GM12878 (cell line): ENCODE measurements at regions not wholly inside any gene's neighbourhood (a gene's known extent, or its start where the extent isn't known, plus 50 kb on each side); places are given as distances from the start of the nearest gene placed in this dataset.

ENCODE experiments used
- ATAC-seq: fragments of 200-7000 bp; cut with Tn5 transposase; 3 replicates; pipeline ENCODE4 v1.9.1; 2020; ENCODE audit warnings: mild to moderate bottlenecking, moderate library complexity
- BruUV-seq: library from RNA; stranded (reverse); fragments of 400-500 nt; replicated peaks from 2 replicates; lab custom pipeline; 2021; lab: Mats Ljungman, UMichigan
- CTCF ChIA-PET: fragments of 300-600 bp; sonication (Branson Sonifier 250); formaldehyde crosslinking; extraction: SDS; loops from one replicate; lab custom pipeline; 2021; ENCODE audit warnings: inconsistent platforms; lab: Yijun Ruan, JAX
- POLR2A ChIA-PET: fragments of 350-600 bp; formaldehyde crosslinking; extraction: SDS; loops from one replicate; lab custom pipeline; 2021; ENCODE audit warnings: inconsistent platforms; lab: Charles Lee
- RAD21 ChIA-PET: fragments of 300-600 bp; sonication (Branson Sonifier 250); formaldehyde crosslinking; loops from one replicate; lab custom pipeline; 2023; ENCODE audit warnings: antibody characterized with exemption; ENCODE audit not compliant: unreplicated experiment; lab: Charles Lee
- SMC1A ChIA-PET: fragments of 300-600 bp; sonication (Branson Sonifier 250); formaldehyde crosslinking; loops from one replicate; lab custom pipeline; 2023; ENCODE audit not compliant: unreplicated experiment, uncharacterized antibody; lab: Charles Lee
- DNase-seq: peaks from one replicate; pipeline ENCODE4 v3.0.0-alpha.2; 2011; ENCODE audit warnings: low read depth, low spot score
- FAIRE-seq: peaks from 3 replicates; lab custom pipeline; 2011; peaks lifted over from hg19 to GRCh38; lab: Jason Lieb, UNC
- H2AFZ ChIP-seq: 2 replicates; pipeline ENCODE4 v1.6.0; 2011; ENCODE audit warnings: low read depth, low read length, control low read depth; ENCODE audit not compliant: control insufficient read depth
- H3K27ac ChIP-seq: 2 replicates; pipeline ENCODE4 v1.5.1; 2011; ENCODE audit warnings: control low read depth; ENCODE audit not compliant: control insufficient read depth, insufficient read depth
- H3K27me3 ChIP-seq, 2 experiments: replicated peaks in 1 of 2; 2 replicates each; pipeline versions ENCODE4 v1.6.0 to v1.6.1; 2011; ENCODE audit warnings: low read length in 1 of 2; ENCODE audit not compliant: control insufficient read depth in 2 of 2, insufficient read depth in 2 of 2
- H3K36me3 ChIP-seq, 2 experiments: 2 replicates each; pipeline ENCODE4 v1.5.1; 2011; ENCODE audit warnings: low read length in 1 of 2; ENCODE audit not compliant: control insufficient read depth in 2 of 2, insufficient read depth in 2 of 2
- H3K4me1 ChIP-seq: 2 replicates; pipeline ENCODE4 v1.6.1; 2011; ENCODE audit warnings: mild to moderate bottlenecking, low read length, moderate library complexity, mixed read lengths; ENCODE audit not compliant: control insufficient read depth, insufficient read depth
- H3K4me2 ChIP-seq: 2 replicates; pipeline ENCODE4 v1.6.0; 2011; ENCODE audit warnings: control low read depth; ENCODE audit not compliant: control insufficient read depth, insufficient read depth
- H3K4me3 ChIP-seq: fragments of 200-600 bp; sonication (generic); 2 replicates; pipeline ENCODE4 v1.5.1; 2016
- H3K79me2 ChIP-seq: 2 replicates; pipeline ENCODE4 v1.6.0; 2011; ENCODE audit warnings: low read length; ENCODE audit not compliant: control insufficient read depth, insufficient read depth
- H3K9ac ChIP-seq: 2 replicates; pipeline ENCODE4 v1.8.0; 2011; ENCODE audit warnings: low read length, control low read depth, mixed read lengths; ENCODE audit not compliant: control insufficient read depth, insufficient read depth
- H3K9me3 ChIP-seq: replicated peaks from 3 replicates; pipeline ENCODE4 v1.5.1; 2011; ENCODE audit warnings: mild to moderate bottlenecking, low read length; ENCODE audit not compliant: control insufficient read depth, insufficient read depth
- H4K20me1 ChIP-seq: 2 replicates; pipeline ENCODE4 v1.6.0; 2011; ENCODE audit not compliant: control insufficient read depth, insufficient read depth
- ASH2L ChIP-seq: fragments of 300-600, 200-600 bp; sonication (generic); IDR thresholded peaks from 2 replicates; pipeline ENCODE4 v1.6.1; 2017; ENCODE audit warnings: low read depth, mild to moderate bottlenecking, borderline replicate concordance
- E4F1 ChIP-seq: fragments of 450-650 bp; IDR thresholded peaks from 2 replicates; pipeline ENCODE4 v1.6.1; 2018; ENCODE audit warnings: borderline replicate concordance, mild to moderate bottlenecking; ENCODE audit not compliant: partially characterized antibody
- ELK1 ChIP-seq: IDR thresholded peaks from 2 replicates; pipeline ENCODE4 v1.6.1; 2012; ENCODE audit warnings: low read depth, low read length, improper control_type of control experiment
- ESRRA ChIP-seq: IDR thresholded peaks from 2 replicates; pipeline ENCODE4 v1.6.1; 2012; ENCODE audit warnings: mild to moderate bottlenecking, low read length, improper control_type of control experiment
- EZH2 ChIP-seq: IDR thresholded peaks from 2 replicates; pipeline ENCODE4 v1.6.1; 2012; ENCODE audit warnings: low read depth, mild to moderate bottlenecking, control low read depth, inconsistent platforms, low read length, borderline replicate concordance; ENCODE audit not compliant: control insufficient read depth
- GATAD2B ChIP-seq: fragments of 450-650 bp; conservative IDR thresholded peaks from 2 replicates; pipeline ENCODE4 v1.6.1; 2017; ENCODE audit warnings: low read depth, mild to moderate bottlenecking, moderate library complexity
- JUNB ChIP-seq: IDR thresholded peaks from 2 replicates; pipeline ENCODE4 v1.6.1; 2016; ENCODE audit warnings: antibody characterized with exemption, mild to moderate bottlenecking
- KAT2A ChIP-seq: conservative IDR thresholded peaks from 2 replicates; pipeline ENCODE4 v1.6.1; 2011; ENCODE audit warnings: low read depth, low read length; ENCODE audit not compliant: control insufficient read depth
- KDM1A ChIP-seq: fragments of 200-600 bp; sonication (generic); IDR thresholded peaks from 2 replicates; pipeline ENCODE4 v1.6.1; 2016; ENCODE audit warnings: borderline replicate concordance
- KLF5 ChIP-seq: fragments of 450-650 bp; IDR thresholded peaks from 2 replicates; pipeline ENCODE4 v1.6.1; 2014; ENCODE audit warnings: mild to moderate bottlenecking; ENCODE audit not compliant: partially characterized antibody
- NRF1 ChIP-seq: conservative IDR thresholded peaks from 2 replicates; pipeline ENCODE4 v1.6.1; 2011; ENCODE audit warnings: mild to moderate bottlenecking, low read depth, low read length, improper control_type of control experiment
- PBX3 ChIP-seq: IDR thresholded peaks from 2 replicates; pipeline ENCODE4 v1.6.1; 2011; ENCODE audit warnings: mild to moderate bottlenecking, low read depth, low read length, moderate library complexity; ENCODE audit not compliant: insufficient replicate concordance
- RBBP5 ChIP-seq: fragments of 200-600 bp; sonication (generic); conservative IDR thresholded peaks from 2 replicates; pipeline ENCODE4 v1.6.1; 2016
- SIN3A ChIP-seq: IDR thresholded peaks from 2 replicates; pipeline ENCODE4 v1.6.1; 2012; ENCODE audit warnings: low read depth, low read length, improper control_type of control experiment
- STAT1 ChIP-seq: fragments of 450-650 bp; conservative IDR thresholded peaks from 2 replicates; pipeline ENCODE4 v1.6.1; 2014; ENCODE audit warnings: antibody characterized with exemption, mild to moderate bottlenecking
- WRNIP1 ChIP-seq: IDR thresholded peaks from 2 replicates; pipeline ENCODE4 v1.6.1; 2011; ENCODE audit warnings: low read depth, low read length, improper control_type of control experiment, borderline replicate concordance
- WGBS: methylation state at CpG from one replicate; pipeline ENCODE4 v1.1.6; 2016; ENCODE audit warnings: low lambda C conversion rate; ENCODE audit not compliant: insufficient replicate concordance, insufficient coverage; ENCODE audit errors: missing lambda C conversion rate; 5-methylcytosine and 5-hydroxymethylcytosine counted together
- in situ Hi-C: fragments of 300-500 bp; cut with MboI; formaldehyde crosslinking; loops from 9 replicates; pipeline ENCODE4 v1.14.3; 2018; ENCODE audit warnings: mixed read lengths
- intact Hi-C: fragments of 100-400 bp; cut with micrococcal nuclease; formaldehyde crosslinking; loops from one replicate; pipeline ENCODE4 v1.14.2; 2022; ENCODE audit not compliant: unreplicated experiment

- ChIA-PET POLR2A (no interaction called here), RAD21 (no interaction called here), CTCF (no interaction called here), SMC1A (no interaction called here)
- H3K4me3 ChIP-seq: no peak overlapping the region
- H2AFZ ChIP-seq: no peak overlapping the region
- peaks cover 2 to 3% of the 10 kb centered on the region in 2 experiments; a peak in 1 of 4 replicates for H3K27me3 ChIP-seq
- H4K20me1 ChIP-seq: no peaks in the 10 kb centered on the region
- no peaks in the 10 kb centered on the region for H3K4me1 ChIP-seq
- no TSS peak for BruUV-seq
- DNase-seq: no peak
- no peak for ATAC-seq
- H3K36me3 ChIP-seq: no peaks in the 10 kb centered on the region
- intact Hi-C loops (no loop called here), in situ Hi-C loops (no loop called here)
- H3K27ac ChIP-seq: no peak overlapping the region
- WGBS: 5% methylated on average over 1 of the region's 1 CpG
- no peak for FAIRE-seq
- TF ChIP-seq GATAD2B (no peak), WRNIP1 (no peak), KAT2A (no peak), SIN3A (no peak), KLF5 (no peak), NRF1 (no peak), EZH2 (no peak), PBX3 (no peak), ELK1 (no peak), ASH2L (no peak), STAT1 (no peak), KDM1A (no peak), JUNB (no peak), RBBP5 (no peak), E4F1 (no peak), ESRRA (no peak)
- no peaks in the 10 kb centered on the region for H3K9me3 ChIP-seq
- H3K9ac ChIP-seq: no peak overlapping the region
- no peak overlapping the region for H3K4me2 ChIP-seq
- H3K79me2 ChIP-seq: no peaks in the 10 kb centered on the region
Observed at GRCh38 chr2:15804246-15804619, 136.1 kb upstream of the MYCN start.
